ENCODE measurements at regions not wholly inside any gene's neighbourhood (a gene's known extent, or its start where the extent isn't known, plus 50 kb on each side); places are given as distances from the start of the nearest gene placed in this dataset.

DNA sequence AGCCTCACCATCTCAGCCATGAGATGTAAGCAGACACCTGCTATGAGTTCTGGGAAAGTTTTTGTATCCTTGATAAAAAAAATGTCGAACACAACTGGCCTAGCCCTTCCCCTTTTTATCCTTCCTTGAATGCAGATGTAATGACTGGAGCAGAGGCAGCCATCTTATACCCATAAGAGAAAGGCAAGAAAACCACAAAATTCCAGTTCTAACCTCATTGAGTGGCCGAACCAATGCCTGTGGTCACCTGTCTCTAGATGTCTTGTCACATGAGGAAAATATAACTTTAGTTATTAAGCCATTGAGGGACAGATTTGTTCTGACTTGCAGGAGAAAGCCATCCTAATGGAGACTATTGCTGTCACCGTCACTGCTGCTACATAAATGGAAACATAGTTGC, 80.4 kb upstream of the SLC6A6 start:
- no peaks in the 10 kb centered on the region for H3K9me3 Mint-ChIP-seq
- Histone ChIP-seq H3K9me3 (ENCODE audit: control insufficient read depth, low read depth, low read length) (no peaks in the 10 kb centered on the region), H3K4me1 (ENCODE audit: insufficient read depth, low read length) (peaks cover 5% of the 10 kb centered on the region; the same call in 1 of the 2 replicates), H4K5ac (ENCODE audit: insufficient read length, low read depth, low read length) (no peak overlapping the region), H3K9ac (ENCODE audit: extremely low read depth, insufficient read length, low read length) (no peak overlapping the region), H2AFZ (ENCODE audit: low read length) (no peak overlapping the region), H3K4me2 (ENCODE audit: insufficient read depth, insufficient read length, low read length) (no peak overlapping the region), H3K14ac (ENCODE audit: insufficient read depth, low read length) (no peak overlapping the region), H3K79me2 (ENCODE audit: insufficient read depth, low read length) (no peaks in the 10 kb centered on the region), H2BK20ac (ENCODE audit: low read depth, low read length, poor library complexity, severe bottlenecking) (no peak overlapping the region), H3K27me3 (ENCODE audit: insufficient read depth, low read length) (no peaks in the 10 kb centered on the region), H4K91ac (ENCODE audit: insufficient read length, low read depth, low read length) (no peak overlapping the region), H4K20me1 (ENCODE audit: control insufficient read depth, insufficient read depth, insufficient read length) (no peaks in the 10 kb centered on the region), H3T11ph (ENCODE audit: low read length) (no peak overlapping the region), H3K27ac (ENCODE audit: insufficient read length, low read depth, low read length) (no peak overlapping the region), H4K8ac (replicated peaks; ENCODE audit: insufficient read length, low read depth, low read length) (no peak overlapping the region), H2BK12ac (ENCODE audit: insufficient read length, low read depth, low read length) (no peak overlapping the region), H3K23ac (ENCODE audit: insufficient read length, low read depth, low read length) (no peak overlapping the region), H2BK15ac (ENCODE audit: low read depth, low read length) (no peak overlapping the region), H3K23me2 (ENCODE audit: insufficient read length, low read depth, low read length, poor library complexity, severe bottlenecking) (no peaks in the 10 kb centered on the region), H2BK120ac (ENCODE audit: low read depth, low read length, poor library complexity, severe bottlenecking) (no peak overlapping the region), H2BK5ac (ENCODE audit: insufficient read length, low read length) (no peak overlapping the region), H3K4ac (ENCODE audit: low read depth, low read length) (no peak overlapping the region), H2AK5ac (ENCODE audit: insufficient read length, low read length) (no peak overlapping the region), H3K79me1 (ENCODE audit: insufficient read depth, low read depth, low read length, poor library complexity, severe bottlenecking) (no peaks in the 10 kb centered on the region), H3K18ac (ENCODE audit: insufficient read length, low read depth, low read length) (no peak overlapping the region), H3K56ac (ENCODE audit: insufficient read length, low read depth, low read length) (no peak overlapping the region)
- no peak for DNase-seq
- WGBS (ENCODE audit: extremely low coverage, insufficient read length, low lambda C conversion rate): no CpG with 5 or more reads among the region's 3 CpGs
- peaks cover 32% of the 10 kb centered on the region in 2 experiments for H3K4me1 Mint-ChIP-seq
- H3K36me3 Mint-ChIP-seq (ENCODE audit: insufficient read depth in 1 of 3, low read depth in 3 of 3): peaks cover 0 to 4% (median 0%) of the 10 kb centered on the region in 3 experiments; a peak in 1 of 7 replicates
- TF ChIP-seq, protein P1, sequence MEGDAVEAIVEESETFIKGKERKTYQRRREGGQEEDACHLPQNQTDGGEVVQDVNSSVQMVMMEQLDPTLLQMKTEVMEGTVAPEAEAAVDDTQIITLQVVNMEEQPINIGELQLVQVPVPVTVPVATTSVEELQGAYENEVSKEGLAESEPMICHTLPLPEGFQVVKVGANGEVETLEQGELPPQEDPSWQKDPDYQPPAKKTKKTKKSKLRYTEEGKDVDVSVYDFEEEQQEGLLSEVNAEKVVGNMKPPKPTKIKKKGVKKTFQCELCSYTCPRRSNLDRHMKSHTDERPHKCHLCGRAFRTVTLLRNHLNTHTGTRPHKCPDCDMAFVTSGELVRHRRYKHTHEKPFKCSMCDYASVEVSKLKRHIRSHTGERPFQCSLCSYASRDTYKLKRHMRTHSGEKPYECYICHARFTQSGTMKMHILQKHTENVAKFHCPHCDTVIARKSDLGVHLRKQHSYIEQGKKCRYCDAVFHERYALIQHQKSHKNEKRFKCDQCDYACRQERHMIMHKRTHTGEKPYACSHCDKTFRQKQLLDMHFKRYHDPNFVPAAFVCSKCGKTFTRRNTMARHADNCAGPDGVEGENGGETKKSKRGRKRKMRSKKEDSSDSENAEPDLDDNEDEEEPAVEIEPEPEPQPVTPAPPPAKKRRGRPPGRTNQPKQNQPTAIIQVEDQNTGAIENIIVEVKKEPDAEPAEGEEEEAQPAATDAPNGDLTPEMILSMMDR (conservative IDR thresholded peaks at IDR 0.05): no peak
- no peak overlapping the region for H3K4me3 Mint-ChIP-seq
- H3K27ac Mint-ChIP-seq: no peak overlapping the region
- H3K27me3 Mint-ChIP-seq (ENCODE audit: low read depth): peaks cover 3% of the 10 kb centered on the region
